Stimulated activated CD8-positive, alpha-beta memory T cell treated with anti-CD3 and anti-CD28 coated beads, Interleukin-12 subunit alpha, Interleukin-12 subunit beta, amount 100 ng/mL, for 1 hour (primary cell): ENCODE measurements at regions not wholly inside any gene's neighbourhood (a gene's known extent, or its start where the extent isn't known, plus 50 kb on each side); places are given as distances from the start of the nearest gene placed in this dataset.

Experiments
- DNase-seq: peaks from one replicate; pipeline ENCODE4 v3.0.0-alpha.2; 2020; ENCODE audit warnings: low read depth

- DNase-seq, result no peak
Observed at GRCh38 chr1:42034426-42034825, 115.7 kb upstream of the HIVEP3 start.

GRCh38 chr1:42033629-42034028 is 114.9 kb upstream of the HIVEP3 start:
- no peak for DNase-seq

- DNase-seq, result no peak
Observed at GRCh38 chr1:42017730-42018129, 99.0 kb upstream of the HIVEP3 start.

- DNase-seq, result no peak
Observed at GRCh38 chr1:42017259-42017658, 98.5 kb upstream of the HIVEP3 start.

GRCh38 chr1:42014823-42015222 is 96.1 kb upstream of the HIVEP3 start:
- no peak for DNase-seq

GRCh38 chr1:42013881-42014470 is 95.3 kb upstream of the HIVEP3 start:
- no peak for DNase-seq

GRCh38 chr1:42012852-42013251 is 94.1 kb upstream of the HIVEP3 start:
- no peak for DNase-seq

GRCh38 chr1:42010381-42010780 is 91.7 kb upstream of the HIVEP3 start:
- no peak for DNase-seq

- DNase-seq, result no peak
Observed at GRCh38 chr1:42008264-42008663, 89.5 kb upstream of the HIVEP3 start.

GRCh38 chr1:42006836-42007235 is 88.1 kb upstream of the HIVEP3 start:
- DNase-seq, result no peak

- no peak for DNase-seq
Observed at GRCh38 chr1:42006093-42006492, 87.4 kb upstream of the HIVEP3 start.

GRCh38 chr1:42005530-42005929 is 86.8 kb upstream of the HIVEP3 start:
- DNase-seq, result no peak

GRCh38 chr1:42004860-42005259 is 86.1 kb upstream of the HIVEP3 start:
- DNase-seq, result no peak

- DNase-seq, result no peak
Observed at GRCh38 chr1:42004322-42004721, 85.6 kb upstream of the HIVEP3 start.

- no peak for DNase-seq
Observed at GRCh38 chr1:42003433-42003832, 84.7 kb upstream of the HIVEP3 start.

GRCh38 chr1:42002220-42002619 is 83.5 kb upstream of the HIVEP3 start:
- DNase-seq, result no peak

GRCh38 chr1:42000766-42001165 is 82.0 kb upstream of the HIVEP3 start:
- no peak for DNase-seq

- DNase-seq, result no peak
Observed at GRCh38 chr1:41999884-42000283, 81.2 kb upstream of the HIVEP3 start.

GRCh38 chr1:41998250-41998649 is 79.5 kb upstream of the HIVEP3 start:
- no peak for DNase-seq

- no peak for DNase-seq
Observed at GRCh38 chr1:41997153-41997552, 78.4 kb upstream of the HIVEP3 start.

- DNase-seq, result no peak
Observed at GRCh38 chr1:41995441-41996130, 76.9 kb upstream of the HIVEP3 start.

GRCh38 chr1:41994195-41994894 is 75.6 kb upstream of the HIVEP3 start:
- DNase-seq, result no peak

GRCh38 chr1:41983451-41983850 is 64.7 kb upstream of the HIVEP3 start:
- DNase-seq, result no peak

- DNase-seq, result no peak
Observed at GRCh38 chr1:41981796-41982195, 63.1 kb upstream of the HIVEP3 start.
